Stomach (tissue), 8 donors: ENCODE measurements at regions not wholly inside any gene's neighbourhood (a gene's known extent, or its start where the extent isn't known, plus 50 kb on each side); places are given as distances from the start of the nearest gene placed in this dataset.

Source experiments
- DNase-seq, 2 donors: peaks; one replicate each; pipeline versions ENCODE4 v3.0.0 to v3.0.0-alpha.2; 2013 to 2019
- H3K27ac ChIP-seq, 5 donors: fragments of 200-600 bp in 4 of 5; sonication (generic) in 4 of 5; one replicate each; pipeline ENCODE4 v1.5.1; 2013 to 2019; ENCODE audit warnings: mild to moderate bottlenecking in 1 of 5, moderate library complexity in 1 of 5
- H3K27me3 ChIP-seq, 3 donors: fragments of 200-600 bp; sonication (generic); one replicate each; pipeline ENCODE4 v1.5.1; 2017 to 2019; ENCODE audit warnings: mixed run types in 1 of 3
- H3K36me3 ChIP-seq, 4 donors: fragments of 200-600 bp; sonication (generic); 1 replicate in 3 of 4; 2 replicates in 1 of 4; pipeline ENCODE4 v1.5.1; 2016 to 2019
- H3K4me1 ChIP-seq, 4 donors: fragments of 200-600 bp; sonication (generic); one replicate each; pipeline ENCODE4 v1.5.1; 2016 to 2019
- H3K4me3 ChIP-seq, 4 donors: fragments of 200-600 bp; sonication (generic) in 3 of 4; one replicate each; pipeline ENCODE4 v1.5.1; 2016 to 2019; ENCODE audit warnings: mild to moderate bottlenecking in 1 of 4
- H3K9me3 ChIP-seq, 4 donors: fragments of 200-600 bp; sonication (generic); one replicate each; pipeline ENCODE4 v1.5.1; 2016 to 2019
- EP300 ChIP-seq: sonication (generic); formaldehyde crosslinking; IDR thresholded peaks from one replicate; pipeline ENCODE4 v1.6.1; 2017; ENCODE audit warnings: antibody characterized with exemption
- POLR2A ChIP-seq, 4 donors: fragments of 450-650 bp; IDR thresholded peaks; one replicate each; pipeline ENCODE4 v1.6.1; 2016; ENCODE audit warnings: antibody characterized with exemption in 4 of 4, control low read depth in 2 of 4, mild to moderate bottlenecking in 1 of 4, moderate library complexity in 1 of 4
- POLR2AphosphoS5 ChIP-seq, 3 donors: sonication (generic); formaldehyde crosslinking; IDR thresholded peaks; one replicate each; pipeline ENCODE4 v1.6.1; 2016; ENCODE audit warnings: antibody characterized with exemption in 3 of 3
- WGBS, 5 donors: extraction: QIAGEN DNeasy Blood & Tissue Kit in 3 of 5; methylation state at CpG; one replicate each; pipeline versions ENCODE4 v1.1.5 to v1.1.7; 2013 to 2018; 5-methylcytosine and 5-hydroxymethylcytosine counted together
- intact Hi-C: fragments of 100-400 bp; cut with DNase I; formaldehyde crosslinking; loops from one replicate; pipeline ENCODE4 v1.15.1; 2023; ENCODE audit warnings: low total_unique reads
- TF ChIP-seq, protein P1 (sequence below), 7 experiments: fragments of 450-650 bp in 4 of 7; fragments of 200-600 bp in 3 of 7; sonication (generic) in 3 of 7; IDR thresholded peaks; one replicate each; pipeline ENCODE4 v1.5.1; 2016 to 2019; ENCODE audit warnings: antibody characterized with exemption in 7 of 7, control low read depth in 2 of 7, mild to moderate bottlenecking in 1 of 7
- donor health status: healthy with polysubstance abuse.
- donor health status: Bipolar disorder and iron deficiency.
- donor health status: healthy.

GRCh38 chr1:90502696-90503095, 214.4 kb downstream of the BARHL2 start:
- peak in 1 of 2 donors; percentile 16 for DNase-seq
- Histone ChIP-seq H3K27me3 (no peaks in the 10 kb centered on the region), H3K27ac (no peak overlapping the region), H3K9me3 (no peaks in the 10 kb centered on the region), H3K36me3 (no peaks in the 10 kb centered on the region), H3K4me3 (no peak overlapping the region), H3K4me1 (no peaks in the 10 kb centered on the region)
- TF ChIP-seq POLR2AphosphoS5 (IDR thresholded peaks at IDR 0.05) (no peak), EP300 (no peak), POLR2A (IDR thresholded peaks at IDR 0.05) (no peak)
- TF ChIP-seq, protein P1, sequence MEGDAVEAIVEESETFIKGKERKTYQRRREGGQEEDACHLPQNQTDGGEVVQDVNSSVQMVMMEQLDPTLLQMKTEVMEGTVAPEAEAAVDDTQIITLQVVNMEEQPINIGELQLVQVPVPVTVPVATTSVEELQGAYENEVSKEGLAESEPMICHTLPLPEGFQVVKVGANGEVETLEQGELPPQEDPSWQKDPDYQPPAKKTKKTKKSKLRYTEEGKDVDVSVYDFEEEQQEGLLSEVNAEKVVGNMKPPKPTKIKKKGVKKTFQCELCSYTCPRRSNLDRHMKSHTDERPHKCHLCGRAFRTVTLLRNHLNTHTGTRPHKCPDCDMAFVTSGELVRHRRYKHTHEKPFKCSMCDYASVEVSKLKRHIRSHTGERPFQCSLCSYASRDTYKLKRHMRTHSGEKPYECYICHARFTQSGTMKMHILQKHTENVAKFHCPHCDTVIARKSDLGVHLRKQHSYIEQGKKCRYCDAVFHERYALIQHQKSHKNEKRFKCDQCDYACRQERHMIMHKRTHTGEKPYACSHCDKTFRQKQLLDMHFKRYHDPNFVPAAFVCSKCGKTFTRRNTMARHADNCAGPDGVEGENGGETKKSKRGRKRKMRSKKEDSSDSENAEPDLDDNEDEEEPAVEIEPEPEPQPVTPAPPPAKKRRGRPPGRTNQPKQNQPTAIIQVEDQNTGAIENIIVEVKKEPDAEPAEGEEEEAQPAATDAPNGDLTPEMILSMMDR (IDR thresholded peaks at IDR 0.05) = no peak
- intact Hi-C loops = no loop called here
- WGBS, 5 donors = 44 to 63% (median 48%) methylated on average over 1 of the region's 1 CpG

DNA sequence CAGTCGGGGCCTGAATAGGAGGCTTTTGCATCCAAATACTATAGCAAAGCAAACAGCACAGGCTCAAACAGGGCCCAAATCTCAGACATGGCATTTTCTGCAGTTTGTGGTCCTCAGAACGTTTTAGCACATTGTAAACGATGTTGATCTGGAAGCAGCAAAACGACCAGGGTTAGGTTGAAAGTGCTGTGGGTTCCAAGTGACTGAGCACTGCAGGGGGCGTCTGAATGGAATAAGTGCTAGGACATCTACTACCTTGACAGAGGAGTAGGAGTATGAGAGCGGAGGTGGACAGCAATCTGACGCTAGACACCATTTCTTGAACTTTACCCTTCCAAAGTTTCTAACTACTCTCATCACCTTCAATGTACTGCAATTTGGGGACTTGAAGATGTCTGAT, 214.9 kb downstream of the BARHL2 start:
- Histone ChIP-seq H3K27me3 (no peaks in the 10 kb centered on the region), H3K9me3 (no peaks in the 10 kb centered on the region), H3K27ac (no peak overlapping the region), H3K4me1 (no peaks in the 10 kb centered on the region), H3K4me3 (no peak overlapping the region), H3K36me3 (no peaks in the 10 kb centered on the region)
- WGBS, 5 donors = 69 to 78% (median 73%) methylated on average over 7 of the region's 7 CpGs
- no peak for DNase-seq
- no peak for TF ChIP-seq EP300
- TF ChIP-seq POLR2AphosphoS5 (IDR thresholded peaks at IDR 0.05) = no peak
- TF ChIP-seq POLR2A (IDR thresholded peaks at IDR 0.05) = no peak
- TF ChIP-seq, protein P1 (IDR thresholded peaks at IDR 0.05) = no peak
- intact Hi-C loops = no loop called here

- Histone ChIP-seq H3K27me3 (no peaks in the 10 kb centered on the region), H3K9me3 (no peaks in the 10 kb centered on the region), H3K27ac (no peak overlapping the region), H3K4me3 (no peak overlapping the region), H3K36me3 (no peaks in the 10 kb centered on the region), H3K4me1 (no peaks in the 10 kb centered on the region)
- intact Hi-C loops = no loop called here
- no peak for TF ChIP-seq POLR2A (IDR thresholded peaks at IDR 0.05)
- TF ChIP-seq, protein P1 (IDR thresholded peaks at IDR 0.05) = no peak
- no peak for TF ChIP-seq POLR2AphosphoS5 (IDR thresholded peaks at IDR 0.05)
- TF ChIP-seq EP300 = no peak
- 42 to 63% (median 50%) methylated on average over 3 of the region's 3 CpGs for WGBS, 5 donors
- DNase-seq = no peak
Observed at GRCh38 chr1:90501281-90501680, 215.8 kb downstream of the BARHL2 start.

DNA sequence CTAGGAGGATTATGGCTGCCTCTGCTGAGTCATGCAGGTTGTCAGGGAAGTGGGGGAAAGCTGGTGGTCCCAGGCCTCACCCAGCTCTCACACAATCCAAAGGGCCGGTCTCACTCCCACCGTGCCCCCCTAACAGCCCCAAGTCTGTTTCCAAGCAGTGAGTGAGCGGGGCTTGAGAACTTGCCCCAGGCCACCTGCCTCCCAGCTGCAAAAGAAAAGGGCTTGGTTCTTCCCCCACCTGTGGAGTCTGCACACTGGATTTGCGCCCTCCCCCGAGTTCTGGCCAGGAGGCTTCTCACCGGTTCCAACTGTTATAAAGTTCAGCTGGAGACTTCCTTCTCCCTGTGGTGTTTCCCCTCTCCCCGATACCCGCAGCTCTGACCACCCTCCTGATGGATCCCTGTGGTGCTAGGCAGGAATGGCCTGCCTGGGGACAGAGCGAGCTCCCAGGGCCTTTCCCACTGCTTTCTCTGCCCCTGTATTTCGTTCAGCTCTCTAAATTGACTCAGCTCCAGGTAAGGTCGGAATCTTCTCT, 222.3 kb downstream of the BARHL2 start:
- Histone ChIP-seq H3K27ac (no peak overlapping the region), H3K36me3 (no peaks in the 10 kb centered on the region), H3K9me3 (peaks cover 0 to 8% (median 0%) of the 10 kb centered on the region in 4 donors), H3K27me3 (no peaks in the 10 kb centered on the region), H3K4me1 (no peaks in the 10 kb centered on the region), H3K4me3 (no peak overlapping the region)
- WGBS, 5 donors = 67 to 77% (median 72%) methylated on average over 11 of the region's 11 CpGs
- intact Hi-C loops = no loop called here
- TF ChIP-seq POLR2AphosphoS5 (IDR thresholded peaks at IDR 0.05) = no peak
- TF ChIP-seq EP300 = no peak
- TF ChIP-seq, protein P1 (IDR thresholded peaks at IDR 0.05) = no peak
- no peak for TF ChIP-seq POLR2A (IDR thresholded peaks at IDR 0.05)
- DNase-seq = no peak
